ENCODE measurements at regions not wholly inside any gene's neighbourhood (a gene's known extent, or its start where the extent isn't known, plus 50 kb on each side); places are given as distances from the start of the nearest gene placed in this dataset.
"Not testable (repeated sequence)": the region's sequence is repeated elsewhere in the genome, so short reads cannot be mapped to it uniquely, and the experiment has no call there.

GRCh38 chr4:144799486-144799885 lies 153.5 kb downstream of the HHIP start:
- no peak for DNase-seq

GRCh38 chr4:144801731-144802130 lies 155.8 kb downstream of the HHIP start:
- no peak for DNase-seq

GRCh38 chr4:144808034-144808433 lies 162.1 kb downstream of the HHIP start:
- no peak for DNase-seq

GRCh38 chr4:144809056-144809640 lies 163.2 kb downstream of the HHIP start:
- DNase-seq: no peak

GRCh38 chr4:144816668-144817067 lies 170.7 kb downstream of the HHIP start:
- no peak for DNase-seq

- no peak for DNase-seq
Measured at GRCh38 chr4:144817081-144817480, 171.1 kb downstream of the HHIP start.

- no peak for DNase-seq
Measured at GRCh38 chr4:144818136-144818535, 172.2 kb downstream of the HHIP start.

GRCh38 chr4:144819591-144819990 lies 173.6 kb downstream of the HHIP start:
- DNase-seq: peak; percentile 26

GRCh38 chr4:144820011-144820727 lies 174.2 kb downstream of the HHIP start:
- peak; percentile 93 for DNase-seq

- peak; percentile 96 for DNase-seq
Measured at GRCh38 chr4:144820728-144821085, 174.8 kb downstream of the HHIP start.

GRCh38 chr4:144831971-144832370 lies 186.0 kb downstream of the HHIP start:
- DNase-seq: no peak

GRCh38 chr4:144845411-144845810 lies 199.5 kb downstream of the HHIP start:
- DNase-seq: no peak

GRCh38 chr4:144851948-144852347 lies 206.0 kb downstream of the HHIP start:
- DNase-seq: no peak

GRCh38 chr4:144861471-144861870 lies 215.5 kb downstream of the HHIP start:
- no peak for DNase-seq

GRCh38 chr4:144862210-144862609 lies 216.3 kb downstream of the HHIP start:
- DNase-seq: no peak

GRCh38 chr4:144864891-144865290 lies 218.9 kb downstream of the HHIP start:
- not testable (repeated sequence) for DNase-seq

GRCh38 chr4:144868309-144868708 lies 222.4 kb downstream of the HHIP start:
- no peak for DNase-seq

- no peak for DNase-seq
Measured at GRCh38 chr4:144872508-144873225, 225.3 kb downstream of the ANAPC10 start.

- DNase-seq: peak; percentile 8
Measured at GRCh38 chr4:144873226-144873990, 224.6 kb downstream of the ANAPC10 start.

- no peak for DNase-seq
Measured at GRCh38 chr4:144894573-144894972, 203.4 kb downstream of the ANAPC10 start.

GRCh38 chr4:144899393-144899792 lies 198.6 kb downstream of the ANAPC10 start:
- no peak for DNase-seq

- no peak for DNase-seq
Measured at GRCh38 chr4:144901141-144901540, 196.9 kb downstream of the ANAPC10 start.

- DNase-seq: no peak
Measured at GRCh38 chr4:144902614-144903013, 195.4 kb downstream of the ANAPC10 start.
